ENCODE measurements at regions not wholly inside any gene's neighbourhood (a gene's known extent, or its start where the extent isn't known, plus 50 kb on each side); places are given as distances from the start of the nearest gene placed in this dataset.

GRCh38 chr22:49152939-49153770 is 674.5 kb downstream of the BRD1 start:
- no peak for TF ChIP-seq POLR2A (IDR thresholded peaks at IDR 0.05)
- no peak for TF ChIP-seq CTCF (IDR thresholded peaks at IDR 0.05)
